ENCODE measurements at regions not wholly inside any gene's neighbourhood (a gene's known extent, or its start where the extent isn't known, plus 50 kb on each side); places are given as distances from the start of the nearest gene placed in this dataset.

GRCh38 chr15:95557226-95558046 is 773.1 kb upstream of the NR2F2 start:
- no peak for TF ChIP-seq SIN3A (IDR thresholded peaks at IDR 0.05; ENCODE audit: borderline replicate concordance, insufficient read depth, low read length)
- peak; percentile 21; the same call in 1 of the 2 replicates for TF ChIP-seq TAF1 (IDR thresholded peaks at IDR 0.05; ENCODE audit: borderline replicate concordance, insufficient read depth, low read length)

- no peak for TF ChIP-seq SIN3A (IDR thresholded peaks at IDR 0.05; ENCODE audit: borderline replicate concordance, insufficient read depth, low read length)
- TF ChIP-seq FOXP2 (optimal IDR thresholded peaks at IDR 0.05; ENCODE audit: borderline replicate concordance, extremely low read depth, extremely low read length, insufficient read depth): no peak
- TF ChIP-seq REST (IDR thresholded peaks at IDR 0.05; ENCODE audit: insufficient read depth in 1 of 2, low read depth in 2 of 2, low read length in 2 of 2): no peak
- no peak for TF ChIP-seq POLR2AphosphoS5 (IDR thresholded peaks at IDR 0.05; ENCODE audit: low read depth, low read length)
- TF ChIP-seq TAF1 (IDR thresholded peaks at IDR 0.05; ENCODE audit: borderline replicate concordance, insufficient read depth, low read length): no peak
Measured at GRCh38 chr15:95558131-95558530, 772.4 kb upstream of the NR2F2 start.

GRCh38 chr15:95558916-95559315 is 771.6 kb upstream of the NR2F2 start:
- no peak for TF ChIP-seq REST (IDR thresholded peaks at IDR 0.05; ENCODE audit: insufficient read depth in 1 of 2, low read depth in 2 of 2, low read length in 2 of 2)
- no peak for TF ChIP-seq SIN3A (IDR thresholded peaks at IDR 0.05; ENCODE audit: borderline replicate concordance, insufficient read depth, low read length)
- no peak for TF ChIP-seq TAF1 (IDR thresholded peaks at IDR 0.05; ENCODE audit: borderline replicate concordance, insufficient read depth, low read length)
- no peak for TF ChIP-seq POLR2AphosphoS5 (IDR thresholded peaks at IDR 0.05; ENCODE audit: low read depth, low read length)
- TF ChIP-seq FOXP2 (optimal IDR thresholded peaks at IDR 0.05; ENCODE audit: borderline replicate concordance, extremely low read depth, extremely low read length, insufficient read depth): no peak

GRCh38 chr15:95559875-95560394 is 770.6 kb upstream of the NR2F2 start:
- no peak for TF ChIP-seq TAF1 (IDR thresholded peaks at IDR 0.05; ENCODE audit: borderline replicate concordance, insufficient read depth, low read length)
- TF ChIP-seq POLR2AphosphoS5 (IDR thresholded peaks at IDR 0.05; ENCODE audit: low read depth, low read length): peak; percentile 54; the same call in 1 of the 2 replicates
- 0 out of 4 replicates have a peak, but pooled peaks of 1 of the 2 experiments have one; percentile 34 for TF ChIP-seq REST (IDR thresholded peaks at IDR 0.05; ENCODE audit: insufficient read depth in 1 of 2, low read depth in 2 of 2, low read length in 2 of 2)
- TF ChIP-seq SIN3A (IDR thresholded peaks at IDR 0.05; ENCODE audit: borderline replicate concordance, insufficient read depth, low read length): peak; percentile 89; the same call in 1 of the 2 replicates
- TF ChIP-seq FOXP2 (optimal IDR thresholded peaks at IDR 0.05; ENCODE audit: borderline replicate concordance, extremely low read depth, extremely low read length, insufficient read depth): peak; percentile 34

- TF ChIP-seq SIN3A (IDR thresholded peaks at IDR 0.05; ENCODE audit: borderline replicate concordance, insufficient read depth, low read length) (no peak), REST (IDR thresholded peaks at IDR 0.05; ENCODE audit: insufficient read depth in 1 of 2, low read depth in 2 of 2, low read length in 2 of 2) (no peak), TAF1 (IDR thresholded peaks at IDR 0.05; ENCODE audit: borderline replicate concordance, insufficient read depth, low read length) (no peak), POLR2AphosphoS5 (IDR thresholded peaks at IDR 0.05; ENCODE audit: low read depth, low read length) (no peak), FOXP2 (optimal IDR thresholded peaks at IDR 0.05; ENCODE audit: borderline replicate concordance, extremely low read depth, extremely low read length, insufficient read depth) (no peak)
Measured at GRCh38 chr15:95561463-95561862, 769.0 kb upstream of the NR2F2 start.

Data from PFSK-1 (cell line).